A673 (cell line): ENCODE measurements at regions not wholly inside any gene's neighbourhood (a gene's known extent, or its start where the extent isn't known, plus 50 kb on each side); places are given as distances from the start of the nearest gene placed in this dataset.

Experiments used
- BruUV-seq: library from RNA; stranded (reverse); fragments of 400-500 nt; replicated peaks from 2 replicates; lab custom pipeline; 2021; lab: Mats Ljungman, UMichigan
- CTCF ChIA-PET: fragments of 300-600 bp; sonication (Branson Sonifier 250); formaldehyde crosslinking; loops from one replicate; lab custom pipeline; 2022; ENCODE audit warnings: antibody characterized with exemption; lab: Charles Lee
- POLR2A ChIA-PET: fragments of 300-600 bp; sonication (Branson Sonifier 250); formaldehyde crosslinking; loops from one replicate; lab custom pipeline; 2022; ENCODE audit warnings: antibody characterized with exemption; ENCODE audit not compliant: low non-redundant PET; lab: Charles Lee
- DNase-seq: peaks from one replicate; pipeline ENCODE4 v3.0.0-alpha.2; 2015; ENCODE audit warnings: low spot score
- H3K27ac ChIP-seq: fragments of 200-600 bp; sonication (generic); 2 replicates; pipeline ENCODE4 v1.5.1; 2016; ENCODE audit warnings: mixed run types, low read depth, mild to moderate bottlenecking, mixed read lengths, antibody characterized with exemption, low read length; ENCODE audit not compliant: poor library complexity, severe bottlenecking
- H3K27me3 ChIP-seq: fragments of 200-600 bp; sonication (generic); replicated peaks from 2 replicates; pipeline ENCODE4 v1.6.1; 2017; ENCODE audit warnings: mixed run types, low read depth, mild to moderate bottlenecking, mixed read lengths, antibody characterized with exemption, low read length; ENCODE audit not compliant: insufficient read depth, poor library complexity
- H3K36me3 ChIP-seq: fragments of 200-600 bp; sonication (generic); 2 replicates; pipeline ENCODE4 v1.6.1; 2016; ENCODE audit warnings: mixed run types, mild to moderate bottlenecking, mixed read lengths, antibody characterized with exemption, low read length; ENCODE audit not compliant: insufficient read depth, poor library complexity, severe bottlenecking
- H3K4me1 ChIP-seq: fragments of 200-600 bp; sonication (generic); 2 replicates; pipeline ENCODE4 v1.6.1; 2017; ENCODE audit warnings: mixed run types, mild to moderate bottlenecking, mixed read lengths, antibody characterized with exemption, low read length; ENCODE audit not compliant: insufficient read depth, poor library complexity, severe bottlenecking
- H3K4me3 ChIP-seq: fragments of 200-600 bp; sonication (generic); 2 replicates; pipeline ENCODE4 v1.5.1; 2016; ENCODE audit warnings: low read depth, mixed run types, mild to moderate bottlenecking, mixed read lengths, low read length; ENCODE audit not compliant: poor library complexity, severe bottlenecking
- H3K9me3 ChIP-seq: fragments of 200-600 bp; sonication (generic); 2 replicates; pipeline ENCODE4 v1.6.1; 2016; ENCODE audit warnings: mixed run types, low read depth, mild to moderate bottlenecking, mixed read lengths, antibody characterized with exemption, low read length; ENCODE audit not compliant: poor library complexity, severe bottlenecking
- EZH2 ChIP-seq: fragments of 200-600 bp; sonication (generic); IDR thresholded peaks from 2 replicates; pipeline ENCODE4 v1.6.1; 2017; ENCODE audit warnings: borderline replicate concordance, low read depth, mild to moderate bottlenecking, mixed read lengths, antibody characterized with exemption, low read length; ENCODE audit not compliant: poor library complexity, severe bottlenecking
- intact Hi-C: fragments of 100-400 bp; cut with micrococcal nuclease; formaldehyde crosslinking; loops from one replicate; pipeline ENCODE4 v1.10.0; 2022; ENCODE audit not compliant: unreplicated experiment
- TF ChIP-seq, protein P1 (sequence below): fragments of 300-800, 200-600 bp; sonication (generic); conservative IDR thresholded peaks from 2 replicates; pipeline ENCODE4 v1.5.1; 2017; ENCODE audit warnings: low read depth, mild to moderate bottlenecking, antibody characterized with exemption, low read length, moderate library complexity, mixed read lengths

DNA sequence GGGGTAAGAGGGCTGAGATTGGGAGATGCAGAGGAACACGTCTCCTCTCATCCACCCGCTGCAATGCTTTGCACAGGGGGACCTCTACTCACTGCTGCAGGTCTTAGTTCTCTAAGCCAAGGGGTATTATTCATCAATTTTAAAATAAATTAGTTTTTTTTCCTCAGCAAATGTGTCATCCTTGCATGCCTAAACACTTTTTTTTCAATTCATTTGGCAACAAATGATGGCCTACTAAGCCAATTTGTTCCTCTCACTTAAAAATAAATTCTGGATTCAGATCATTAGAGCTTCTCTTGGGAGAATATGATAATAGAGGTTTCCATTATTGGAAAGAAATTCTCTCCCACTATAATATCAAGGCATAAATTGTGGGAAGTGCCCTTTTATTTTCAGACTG lies 338.3 kb downstream of the IRX1 start:
- Histone ChIP-seq H3K27me3 (no peaks in the 10 kb centered on the region), H3K36me3 (no peaks in the 10 kb centered on the region), H3K4me3 (no peak overlapping the region), H3K9me3 (peaks cover 63% of the 10 kb centered on the region), H3K4me1 (no peaks in the 10 kb centered on the region), H3K27ac (no peak overlapping the region)
- no TSS peak for BruUV-seq
- DNase-seq = no peak
- intact Hi-C loops = loop anchor here (10.0 kb wide), 1 partner anchor 59 kb away; no protein-coding TSS in a partner anchor
- no peak for TF ChIP-seq EZH2
- TF ChIP-seq, protein P1, sequence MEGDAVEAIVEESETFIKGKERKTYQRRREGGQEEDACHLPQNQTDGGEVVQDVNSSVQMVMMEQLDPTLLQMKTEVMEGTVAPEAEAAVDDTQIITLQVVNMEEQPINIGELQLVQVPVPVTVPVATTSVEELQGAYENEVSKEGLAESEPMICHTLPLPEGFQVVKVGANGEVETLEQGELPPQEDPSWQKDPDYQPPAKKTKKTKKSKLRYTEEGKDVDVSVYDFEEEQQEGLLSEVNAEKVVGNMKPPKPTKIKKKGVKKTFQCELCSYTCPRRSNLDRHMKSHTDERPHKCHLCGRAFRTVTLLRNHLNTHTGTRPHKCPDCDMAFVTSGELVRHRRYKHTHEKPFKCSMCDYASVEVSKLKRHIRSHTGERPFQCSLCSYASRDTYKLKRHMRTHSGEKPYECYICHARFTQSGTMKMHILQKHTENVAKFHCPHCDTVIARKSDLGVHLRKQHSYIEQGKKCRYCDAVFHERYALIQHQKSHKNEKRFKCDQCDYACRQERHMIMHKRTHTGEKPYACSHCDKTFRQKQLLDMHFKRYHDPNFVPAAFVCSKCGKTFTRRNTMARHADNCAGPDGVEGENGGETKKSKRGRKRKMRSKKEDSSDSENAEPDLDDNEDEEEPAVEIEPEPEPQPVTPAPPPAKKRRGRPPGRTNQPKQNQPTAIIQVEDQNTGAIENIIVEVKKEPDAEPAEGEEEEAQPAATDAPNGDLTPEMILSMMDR = no peak
- POLR2A ChIA-PET = no interaction called here
- CTCF ChIA-PET = no interaction called here

DNA sequence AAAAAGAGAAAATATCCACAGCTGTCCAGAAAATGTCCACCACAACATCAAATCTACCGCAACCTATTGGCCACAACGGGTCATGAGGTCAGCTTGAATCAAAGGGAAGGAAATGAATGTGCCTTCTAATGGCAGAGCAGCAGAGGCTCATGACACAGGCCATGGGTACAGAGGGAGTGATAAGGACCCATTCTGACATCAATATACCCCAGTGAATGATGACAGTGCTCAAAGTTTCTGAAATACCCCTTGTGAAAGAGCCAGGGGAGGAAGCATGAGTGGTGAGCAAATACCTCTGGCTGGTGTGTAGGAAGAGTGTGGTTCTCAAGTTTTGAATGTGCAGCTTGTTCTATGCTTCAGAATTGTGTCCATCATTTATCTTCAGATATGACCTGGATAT lies 348.2 kb downstream of the IRX1 start:
- Histone ChIP-seq H3K27ac (no peak overlapping the region), H3K36me3 (no peaks in the 10 kb centered on the region), H3K4me1 (no peaks in the 10 kb centered on the region), H3K9me3 (peaks cover 34% of the 10 kb centered on the region), H3K27me3 (no peaks in the 10 kb centered on the region), H3K4me3 (no peak overlapping the region)
- POLR2A ChIA-PET = no interaction called here
- BruUV-seq = no TSS peak
- intact Hi-C loops = no loop called here
- TF ChIP-seq, protein P1 = no peak
- TF ChIP-seq EZH2 = no peak
- DNase-seq = no peak
- CTCF ChIA-PET = no interaction called here

DNA sequence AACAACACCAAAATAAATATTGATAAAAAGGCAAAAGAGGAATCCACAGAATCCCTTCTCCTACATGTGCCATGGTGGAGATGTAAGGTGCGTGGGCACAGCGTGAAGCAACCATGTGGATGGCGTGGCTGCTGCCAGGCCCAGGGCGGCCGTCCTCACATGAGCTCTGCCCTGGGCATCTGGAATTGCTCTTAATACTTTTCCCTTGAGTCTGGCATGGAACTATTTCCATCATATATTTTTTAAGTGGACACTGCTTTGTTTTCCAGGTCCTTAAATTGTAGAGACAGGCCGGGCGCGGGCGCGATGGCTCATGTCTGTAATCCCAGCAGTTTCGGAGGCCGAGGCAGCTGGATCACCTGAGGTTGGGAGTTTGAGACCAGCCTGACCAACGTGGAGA lies 349.3 kb downstream of the IRX1 start:
- H3K27me3 ChIP-seq = no peaks in the 10 kb centered on the region
- H3K36me3 ChIP-seq = no peaks in the 10 kb centered on the region
- intact Hi-C loops = no loop called here
- no TSS peak for BruUV-seq
- H3K27ac ChIP-seq = no peak overlapping the region
- peaks cover 36% of the 10 kb centered on the region for H3K9me3 ChIP-seq
- no peak for DNase-seq
- ChIA-PET CTCF (no interaction called here), POLR2A (no interaction called here)
- H3K4me1 ChIP-seq = no peaks in the 10 kb centered on the region
- H3K4me3 ChIP-seq = no peak overlapping the region
- TF ChIP-seq, protein P1 = no peak
- no peak for TF ChIP-seq EZH2
